GM04504 (cell line): ENCODE measurements at regions not wholly inside any gene's neighbourhood (a gene's known extent, or its start where the extent isn't known, plus 50 kb on each side); places are given as distances from the start of the nearest gene placed in this dataset.
"Not testable (repeated sequence)": the region's sequence is repeated elsewhere in the genome, so short reads cannot be mapped to it uniquely, and the experiment has no call there.

Experiments used
- DNase-seq: peaks from one replicate; pipeline ENCODE4 v3.0.0-alpha.2; 2012; ENCODE audit warnings: low read depth

DNA sequence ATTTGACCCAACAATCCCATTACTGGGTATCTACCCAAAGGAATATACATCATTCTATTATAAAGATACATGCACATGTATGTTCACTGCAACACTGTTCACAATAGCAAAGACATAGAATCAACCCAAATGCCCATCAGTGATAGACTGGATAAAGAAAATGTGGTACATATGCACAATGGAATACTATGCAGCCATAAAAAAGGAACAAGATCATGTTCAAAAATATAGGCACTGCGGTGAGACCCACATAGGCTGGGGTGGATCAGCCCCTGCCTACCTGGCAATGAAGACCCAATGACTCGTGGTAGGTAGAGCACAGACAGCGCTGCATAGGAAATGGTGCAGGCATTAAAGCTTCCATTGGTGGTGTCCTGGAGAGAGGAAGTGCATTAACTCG is 88.6 kb upstream of the NFIL3 start:
- not testable (repeated sequence) for DNase-seq

- DNase-seq: no peak
Measured at GRCh38 chr9:91503673-91504081, 80.0 kb upstream of the NFIL3 start.

GRCh38 chr9:91502913-91503672 is 79.5 kb upstream of the NFIL3 start:
- DNase-seq: no peak

GRCh38 chr9:91502475-91502874 is 78.8 kb upstream of the NFIL3 start:
- no peak for DNase-seq

DNA sequence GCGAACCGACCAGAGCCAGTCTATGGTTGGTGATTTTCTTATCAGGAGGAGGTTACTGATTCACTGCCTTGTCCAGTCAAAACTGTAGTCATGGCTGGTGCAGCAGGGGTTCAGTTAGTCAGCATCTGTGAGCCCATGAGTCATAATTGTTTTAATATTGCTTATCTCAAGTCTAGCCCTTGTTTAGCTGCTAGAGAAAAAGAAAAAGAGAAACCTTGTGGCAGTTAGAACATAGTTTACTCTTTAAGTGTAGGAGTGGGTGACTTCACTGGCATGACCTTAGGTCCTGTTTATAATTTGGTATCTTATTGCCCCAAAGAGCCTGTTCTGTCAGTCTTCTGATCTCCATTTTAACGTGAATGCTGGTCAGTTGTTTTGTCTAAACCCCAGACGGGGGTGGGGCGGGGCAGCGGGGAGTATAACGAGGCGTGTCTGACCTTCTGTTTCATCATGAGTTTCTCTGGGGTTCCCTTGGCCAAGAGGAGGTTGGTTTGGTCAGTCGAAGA is 76.9 kb upstream of the NFIL3 start:
- no peak for DNase-seq

- no peak for DNase-seq
Measured at GRCh38 chr9:91496351-91496750, 72.7 kb upstream of the NFIL3 start.

- DNase-seq: peak; percentile 72
Measured at GRCh38 chr9:91495450-91495849, 71.8 kb upstream of the NFIL3 start.

- DNase-seq: no peak
Measured at GRCh38 chr9:91494751-91495150, 71.1 kb upstream of the NFIL3 start.

- DNase-seq: no peak
Measured at GRCh38 chr9:91492237-91492636, 68.6 kb upstream of the NFIL3 start.

DNA sequence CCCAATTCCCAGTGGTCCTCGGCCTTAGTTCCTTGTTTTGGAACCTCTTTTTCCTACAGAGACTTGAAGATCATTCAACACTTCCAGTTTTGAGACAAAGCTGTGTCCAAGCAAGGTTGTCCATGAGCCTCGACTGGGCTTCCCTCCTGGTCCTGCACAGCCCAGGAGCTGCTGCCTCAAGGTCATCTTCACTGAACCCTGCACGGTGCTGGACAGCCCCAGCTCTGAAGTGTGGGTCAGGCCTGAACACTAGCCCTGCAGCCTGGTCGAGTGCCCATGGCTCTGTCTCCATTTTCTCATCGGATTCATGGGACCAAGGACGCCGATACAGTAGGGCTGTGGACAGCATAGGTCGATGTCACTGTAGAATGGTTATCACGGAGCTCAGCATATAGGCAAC is 68.0 kb upstream of the NFIL3 start:
- DNase-seq: no peak

- DNase-seq: peak; percentile 22
Measured at GRCh38 chr9:91489361-91489899, 65.8 kb upstream of the NFIL3 start.

GRCh38 chr9:91488341-91488740 is 64.7 kb upstream of the NFIL3 start:
- DNase-seq: no peak

DNA sequence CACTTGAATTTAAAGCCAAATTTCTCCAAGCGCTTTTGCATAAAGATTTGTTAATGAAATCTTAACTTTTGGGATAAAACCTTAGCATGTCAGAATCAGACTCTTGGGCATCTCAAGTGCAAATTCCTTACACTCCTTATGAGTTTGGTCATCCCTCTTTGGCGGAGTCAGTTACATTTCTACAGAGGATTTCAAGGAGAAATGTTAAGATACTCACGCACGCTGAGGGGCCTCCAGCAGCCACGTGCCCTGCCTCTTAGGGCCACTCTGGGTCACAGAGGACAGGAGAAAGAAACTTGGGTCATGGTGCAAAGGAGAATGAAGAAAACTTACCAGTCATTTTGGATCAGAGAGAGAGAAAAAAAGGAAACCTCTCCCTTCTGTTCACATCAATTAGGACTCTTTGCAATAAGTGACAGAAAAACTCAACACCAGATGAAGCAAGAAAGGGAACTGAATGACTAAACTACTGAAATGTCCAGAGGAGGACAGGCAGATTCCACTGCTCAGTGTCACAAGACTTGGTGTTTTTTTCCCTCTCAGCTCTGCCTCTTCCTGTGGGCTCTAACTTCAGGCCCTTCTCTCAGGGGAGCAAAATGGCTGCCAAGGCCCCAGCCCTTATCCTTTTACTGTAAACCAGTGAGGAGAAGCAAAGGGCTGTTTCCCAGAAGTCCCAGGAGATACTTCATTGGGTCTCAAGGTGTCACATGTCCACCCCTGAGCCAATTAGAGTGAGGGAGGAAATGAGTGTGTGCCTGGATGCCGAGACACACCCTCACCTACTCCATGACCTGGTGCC is 63.3 kb upstream of the NFIL3 start:
- peak; percentile 24 for DNase-seq

GRCh38 chr9:91485006-91485405 is 61.4 kb upstream of the NFIL3 start:
- no peak for DNase-seq

DNA sequence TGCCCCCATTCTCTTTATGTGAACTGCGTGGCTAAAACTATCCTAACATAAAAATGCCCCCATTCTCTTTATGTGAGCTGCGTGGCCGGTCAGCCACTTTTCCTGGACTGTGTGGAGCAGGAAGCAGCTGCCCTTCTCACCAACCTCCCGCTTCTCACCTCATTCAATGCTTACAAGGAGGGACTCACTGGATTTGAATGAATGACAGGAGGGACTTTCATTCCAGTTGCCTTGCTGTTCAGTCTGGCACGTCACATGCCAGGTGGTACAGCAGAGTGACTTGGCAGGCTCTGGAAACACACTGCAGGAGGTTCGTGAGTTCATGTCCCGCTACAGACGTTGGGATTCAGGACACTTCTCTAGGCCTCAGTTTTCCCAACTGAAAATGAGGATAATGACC is 60.2 kb upstream of the NFIL3 start:
- DNase-seq: no peak

GRCh38 chr9:91483189-91483691 is 59.6 kb upstream of the NFIL3 start:
- peak; percentile 43 for DNase-seq

DNA sequence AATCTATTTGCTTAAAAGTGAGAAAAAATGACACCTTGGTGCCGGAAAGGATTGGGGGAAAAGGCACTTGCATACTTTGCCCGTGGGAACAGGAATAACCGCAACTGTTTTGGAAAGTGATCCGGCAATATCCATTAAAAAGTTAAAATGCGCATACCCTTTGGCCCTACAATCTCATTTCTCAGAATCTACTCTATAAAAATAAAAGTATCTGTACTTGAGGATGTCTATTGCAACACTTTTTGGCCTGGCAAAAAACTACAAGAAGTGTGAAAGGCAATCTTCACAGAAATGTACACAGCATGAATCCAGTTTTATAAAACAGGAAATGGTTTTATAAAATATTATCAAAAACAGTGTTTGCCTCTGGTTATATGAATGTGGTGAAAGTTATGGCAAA is 58.3 kb upstream of the NFIL3 start:
- no peak for DNase-seq

- no peak for DNase-seq
Measured at GRCh38 chr9:91477106-91477505, 53.5 kb upstream of the NFIL3 start.

DNA sequence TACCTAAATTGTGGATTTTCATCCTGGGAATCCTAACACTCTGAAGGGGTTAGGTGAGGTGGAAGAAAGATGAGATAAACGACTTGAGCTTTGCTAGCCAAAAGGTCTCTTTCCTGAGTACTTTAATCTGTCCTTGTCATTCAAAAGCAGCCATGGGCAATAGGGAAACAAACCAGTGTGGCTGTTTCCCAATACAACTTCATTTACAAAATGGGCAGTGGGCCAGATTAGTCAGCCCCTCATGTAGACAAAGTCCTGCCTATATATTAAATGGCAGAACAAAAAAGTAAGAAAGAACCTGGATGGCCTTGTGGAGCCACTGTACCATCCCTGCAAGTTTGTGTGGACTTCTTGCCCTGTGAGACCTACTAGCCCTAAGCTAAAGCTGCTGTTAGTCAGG is 51.0 kb upstream of the NFIL3 start:
- DNase-seq: no peak
